Fibroblast of lung (primary cell): ENCODE measurements at regions not wholly inside any gene's neighbourhood (a gene's known extent, or its start where the extent isn't known, plus 50 kb on each side); places are given as distances from the start of the nearest gene placed in this dataset.

ENCODE experiments used
- EZH2 ChIP-seq: IDR thresholded peaks from 2 replicates; pipeline ENCODE4 v1.5.1; 2012; ENCODE audit warnings: low read length, control low read depth, mild to moderate bottlenecking; ENCODE audit errors: missing control alignments
- TF ChIP-seq, protein P1 (sequence below), 2 donors: IDR thresholded peaks in 1 of 2; conservative IDR thresholded peaks in 1 of 2; 1 replicate in 1 of 2; 2 replicates in 1 of 2; pipeline ENCODE4 v1.5.1; 2011 to 2012; ENCODE audit warnings: low read length in 2 of 2, control low read depth in 1 of 2, inconsistent platforms in 1 of 2, low read depth in 1 of 2, mild to moderate bottlenecking in 1 of 2

DNA sequence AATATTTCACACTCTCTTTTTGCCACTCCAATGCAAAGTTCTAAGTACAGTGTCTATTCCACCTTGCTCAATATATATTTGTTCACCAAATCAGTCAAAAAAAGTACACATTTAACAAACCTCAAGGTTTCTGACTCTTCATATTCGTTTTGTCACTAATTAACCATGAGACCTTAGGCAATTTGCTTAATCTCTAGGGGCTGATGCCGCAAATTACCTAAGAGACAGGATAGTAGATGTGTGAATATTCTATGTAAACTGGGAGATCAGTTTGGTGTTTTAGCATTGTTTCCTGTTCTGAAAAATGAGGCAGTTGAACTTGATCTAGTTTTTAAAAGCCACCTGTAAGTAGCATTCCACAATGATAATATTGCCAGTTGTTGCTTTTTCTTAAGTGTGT is 182.5 kb upstream of the KCNH8 start:
- TF ChIP-seq, protein P1, sequence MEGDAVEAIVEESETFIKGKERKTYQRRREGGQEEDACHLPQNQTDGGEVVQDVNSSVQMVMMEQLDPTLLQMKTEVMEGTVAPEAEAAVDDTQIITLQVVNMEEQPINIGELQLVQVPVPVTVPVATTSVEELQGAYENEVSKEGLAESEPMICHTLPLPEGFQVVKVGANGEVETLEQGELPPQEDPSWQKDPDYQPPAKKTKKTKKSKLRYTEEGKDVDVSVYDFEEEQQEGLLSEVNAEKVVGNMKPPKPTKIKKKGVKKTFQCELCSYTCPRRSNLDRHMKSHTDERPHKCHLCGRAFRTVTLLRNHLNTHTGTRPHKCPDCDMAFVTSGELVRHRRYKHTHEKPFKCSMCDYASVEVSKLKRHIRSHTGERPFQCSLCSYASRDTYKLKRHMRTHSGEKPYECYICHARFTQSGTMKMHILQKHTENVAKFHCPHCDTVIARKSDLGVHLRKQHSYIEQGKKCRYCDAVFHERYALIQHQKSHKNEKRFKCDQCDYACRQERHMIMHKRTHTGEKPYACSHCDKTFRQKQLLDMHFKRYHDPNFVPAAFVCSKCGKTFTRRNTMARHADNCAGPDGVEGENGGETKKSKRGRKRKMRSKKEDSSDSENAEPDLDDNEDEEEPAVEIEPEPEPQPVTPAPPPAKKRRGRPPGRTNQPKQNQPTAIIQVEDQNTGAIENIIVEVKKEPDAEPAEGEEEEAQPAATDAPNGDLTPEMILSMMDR (conservative IDR thresholded peaks at IDR 0.05 in 1 of 2, IDR thresholded peaks at IDR 0.05 in 1 of 2; ENCODE audit: low read depth in 1 of 2, low read length in 2 of 2): no peak
- TF ChIP-seq EZH2: no peak
